ENCODE measurements at regions not wholly inside any gene's neighbourhood (a gene's known extent, or its start where the extent isn't known, plus 50 kb on each side); places are given as distances from the start of the nearest gene placed in this dataset.

GRCh38 chr13:107324416-107325204 is 756.7 kb upstream of the ARGLU1 start:
- H3K27me3 ChIP-seq (ENCODE audit: control insufficient read depth in 2 of 2, insufficient read depth in 1 of 2, low read length in 1 of 2) = no peaks in the 10 kb centered on the region
- no peaks in the 10 kb centered on the region for H3K9me3 ChIP-seq (ENCODE audit: control insufficient read depth in 2 of 2, insufficient read depth in 1 of 2, low read length in 1 of 2)
- WGBS = 95% methylated on average over 2 of the region's 2 CpGs
- no peak for DNase-seq (ENCODE audit: low read depth in 6 of 9, low spot score in 9 of 9)
- H3K4me3 ChIP-seq (ENCODE audit: low read length in 2 of 2) = no peak overlapping the region
- no peak overlapping the region for H3K27ac ChIP-seq (ENCODE audit: low read depth in 1 of 2, low read length in 1 of 2)
- H3K36me3 ChIP-seq (ENCODE audit: control insufficient read depth in 2 of 2, insufficient read depth in 2 of 2, low read length in 1 of 2) = no peaks in the 10 kb centered on the region
- no peaks in the 10 kb centered on the region for H3K4me1 ChIP-seq (ENCODE audit: control insufficient read depth in 2 of 2, insufficient read depth in 2 of 2, low read length in 2 of 2)

- no peak overlapping the region for H3K4me3 ChIP-seq (ENCODE audit: low read length in 2 of 2)
- 94% methylated on average over 2 of the region's 2 CpGs for WGBS
Observed at GRCh38 chr13:107322228-107322627, 754.3 kb upstream of the ARGLU1 start.

GRCh38 chr13:107305178-107305577 is 737.2 kb upstream of the ARGLU1 start:
- H3K4me1 ChIP-seq (ENCODE audit: control insufficient read depth in 2 of 2, insufficient read depth in 2 of 2, low read length in 2 of 2) = no peaks in the 10 kb centered on the region
- H3K27me3 ChIP-seq (ENCODE audit: control insufficient read depth in 2 of 2, insufficient read depth in 1 of 2, low read length in 1 of 2) = no peaks in the 10 kb centered on the region
- no peaks in the 10 kb centered on the region for H3K36me3 ChIP-seq (ENCODE audit: control insufficient read depth in 2 of 2, insufficient read depth in 2 of 2, low read length in 1 of 2)
- no peak for DNase-seq (ENCODE audit: low read depth in 6 of 9, low spot score in 9 of 9)
- no peak overlapping the region for H3K27ac ChIP-seq (ENCODE audit: low read depth in 1 of 2, low read length in 1 of 2)
- H3K4me3 ChIP-seq (ENCODE audit: low read length in 2 of 2) = no peak overlapping the region
- 98% methylated on average over 1 of the region's 1 CpG for WGBS
- H3K9me3 ChIP-seq (ENCODE audit: control insufficient read depth in 2 of 2, insufficient read depth in 1 of 2, low read length in 1 of 2) = no peaks in the 10 kb centered on the region

More at GRCh38 chr13:107322228-107322627, 754.3 kb upstream of the ARGLU1 start:
- DNase-seq (ENCODE audit: low read depth in 6 of 9, low spot score in 9 of 9) = no peak
- no peaks in the 10 kb centered on the region for H3K9me3 ChIP-seq (ENCODE audit: control insufficient read depth in 2 of 2, insufficient read depth in 1 of 2, low read length in 1 of 2)
- H3K4me1 ChIP-seq (ENCODE audit: control insufficient read depth in 2 of 2, insufficient read depth in 2 of 2, low read length in 2 of 2) = no peaks in the 10 kb centered on the region
- H3K27ac ChIP-seq (ENCODE audit: low read depth in 1 of 2, low read length in 1 of 2) = no peak overlapping the region
- H3K36me3 ChIP-seq (ENCODE audit: control insufficient read depth in 2 of 2, insufficient read depth in 2 of 2, low read length in 1 of 2) = no peaks in the 10 kb centered on the region
- no peaks in the 10 kb centered on the region for H3K27me3 ChIP-seq (ENCODE audit: control insufficient read depth in 2 of 2, insufficient read depth in 1 of 2, low read length in 1 of 2)

GRCh38 chr13:107301724-107302374 is 733.9 kb upstream of the ARGLU1 start:
- WGBS = 83% methylated on average over 4 of the region's 4 CpGs

GRCh38 chr13:107299717-107300116 is 731.8 kb upstream of the ARGLU1 start:
- Histone ChIP-seq H3K36me3 (ENCODE audit: control insufficient read depth in 2 of 2, insufficient read depth in 2 of 2, low read length in 1 of 2) (no peaks in the 10 kb centered on the region), H3K27me3 (ENCODE audit: control insufficient read depth in 2 of 2, insufficient read depth in 1 of 2, low read length in 1 of 2) (no peaks in the 10 kb centered on the region), H3K27ac (ENCODE audit: low read depth in 1 of 2, low read length in 1 of 2) (no peak overlapping the region), H3K4me3 (ENCODE audit: low read length in 2 of 2) (no peak overlapping the region), H3K4me1 (ENCODE audit: control insufficient read depth in 2 of 2, insufficient read depth in 2 of 2, low read length in 2 of 2) (no peaks in the 10 kb centered on the region), H3K9me3 (ENCODE audit: control insufficient read depth in 2 of 2, insufficient read depth in 1 of 2, low read length in 1 of 2) (no peaks in the 10 kb centered on the region)
- DNase-seq (ENCODE audit: low read depth in 6 of 9, low spot score in 9 of 9) = no peak
- WGBS = 76% methylated on average over 5 of the region's 5 CpGs

More at GRCh38 chr13:107301724-107302374, 733.9 kb upstream of the ARGLU1 start:
- Histone ChIP-seq H3K9me3 (ENCODE audit: control insufficient read depth in 2 of 2, insufficient read depth in 1 of 2, low read length in 1 of 2) (no peaks in the 10 kb centered on the region), H3K27me3 (ENCODE audit: control insufficient read depth in 2 of 2, insufficient read depth in 1 of 2, low read length in 1 of 2) (no peaks in the 10 kb centered on the region), H3K4me3 (ENCODE audit: low read length in 2 of 2) (no peak overlapping the region), H3K36me3 (ENCODE audit: control insufficient read depth in 2 of 2, insufficient read depth in 2 of 2, low read length in 1 of 2) (no peaks in the 10 kb centered on the region), H3K27ac (ENCODE audit: low read depth in 1 of 2, low read length in 1 of 2) (no peak overlapping the region), H3K4me1 (ENCODE audit: control insufficient read depth in 2 of 2, insufficient read depth in 2 of 2, low read length in 2 of 2) (no peaks in the 10 kb centered on the region)
- no peak for DNase-seq (ENCODE audit: low read depth in 6 of 9, low spot score in 9 of 9)

- no peaks in the 10 kb centered on the region for H3K36me3 ChIP-seq (ENCODE audit: control insufficient read depth in 2 of 2, insufficient read depth in 2 of 2, low read length in 1 of 2)
- 84% methylated on average over 4 of the region's 4 CpGs for WGBS
Observed at GRCh38 chr13:107296804-107297203, 728.9 kb upstream of the ARGLU1 start.

GRCh38 chr13:107295416-107296140 is 727.6 kb upstream of the ARGLU1 start:
- no peak overlapping the region for H3K27ac ChIP-seq (ENCODE audit: low read depth in 1 of 2, low read length in 1 of 2)
- H3K4me3 ChIP-seq (ENCODE audit: low read length in 2 of 2) = no peak overlapping the region
- H3K9me3 ChIP-seq (ENCODE audit: control insufficient read depth in 2 of 2, insufficient read depth in 1 of 2, low read length in 1 of 2) = no peaks in the 10 kb centered on the region
- DNase-seq (ENCODE audit: low read depth in 6 of 9, low spot score in 9 of 9) = no peak
- WGBS = 84% methylated on average over 2 of the region's 2 CpGs
- H3K27me3 ChIP-seq (ENCODE audit: control insufficient read depth in 2 of 2, insufficient read depth in 1 of 2, low read length in 1 of 2) = no peaks in the 10 kb centered on the region
- H3K4me1 ChIP-seq (ENCODE audit: control insufficient read depth in 2 of 2, insufficient read depth in 2 of 2, low read length in 2 of 2) = no peaks in the 10 kb centered on the region
- H3K36me3 ChIP-seq (ENCODE audit: control insufficient read depth in 2 of 2, insufficient read depth in 2 of 2, low read length in 1 of 2) = no peaks in the 10 kb centered on the region

More at GRCh38 chr13:107296804-107297203, 728.9 kb upstream of the ARGLU1 start:
- no peak overlapping the region for H3K4me3 ChIP-seq (ENCODE audit: low read length in 2 of 2)
- H3K27me3 ChIP-seq (ENCODE audit: control insufficient read depth in 2 of 2, insufficient read depth in 1 of 2, low read length in 1 of 2) = no peaks in the 10 kb centered on the region
- H3K27ac ChIP-seq (ENCODE audit: low read depth in 1 of 2, low read length in 1 of 2) = no peak overlapping the region
- H3K9me3 ChIP-seq (ENCODE audit: control insufficient read depth in 2 of 2, insufficient read depth in 1 of 2, low read length in 1 of 2) = no peaks in the 10 kb centered on the region
- DNase-seq (ENCODE audit: low read depth in 6 of 9, low spot score in 9 of 9) = no peak
- no peaks in the 10 kb centered on the region for H3K4me1 ChIP-seq (ENCODE audit: control insufficient read depth in 2 of 2, insufficient read depth in 2 of 2, low read length in 2 of 2)

- no peaks in the 10 kb centered on the region for H3K4me1 ChIP-seq (ENCODE audit: control insufficient read depth in 2 of 2, insufficient read depth in 2 of 2, low read length in 2 of 2)
- no peaks in the 10 kb centered on the region for H3K9me3 ChIP-seq (ENCODE audit: control insufficient read depth in 2 of 2, insufficient read depth in 1 of 2, low read length in 1 of 2)
- no peak overlapping the region for H3K4me3 ChIP-seq (ENCODE audit: low read length in 2 of 2)
- no peaks in the 10 kb centered on the region for H3K27me3 ChIP-seq (ENCODE audit: control insufficient read depth in 2 of 2, insufficient read depth in 1 of 2, low read length in 1 of 2)
- WGBS = 89% methylated on average over 3 of the region's 3 CpGs
- no peak overlapping the region for H3K27ac ChIP-seq (ENCODE audit: low read depth in 1 of 2, low read length in 1 of 2)
- H3K36me3 ChIP-seq (ENCODE audit: control insufficient read depth in 2 of 2, insufficient read depth in 2 of 2, low read length in 1 of 2) = no peaks in the 10 kb centered on the region
- DNase-seq (ENCODE audit: low read depth in 6 of 9, low spot score in 9 of 9) = no peak
Observed at GRCh38 chr13:107293924-107294323, 726.0 kb upstream of the ARGLU1 start.

GRCh38 chr13:107291875-107292274 is 723.9 kb upstream of the ARGLU1 start:
- H3K36me3 ChIP-seq (ENCODE audit: control insufficient read depth in 2 of 2, insufficient read depth in 2 of 2, low read length in 1 of 2) = no peaks in the 10 kb centered on the region
- H3K4me1 ChIP-seq (ENCODE audit: control insufficient read depth in 2 of 2, insufficient read depth in 2 of 2, low read length in 2 of 2) = no peaks in the 10 kb centered on the region
- H3K27me3 ChIP-seq (ENCODE audit: control insufficient read depth in 2 of 2, insufficient read depth in 1 of 2, low read length in 1 of 2) = no peaks in the 10 kb centered on the region
- H3K9me3 ChIP-seq (ENCODE audit: control insufficient read depth in 2 of 2, insufficient read depth in 1 of 2, low read length in 1 of 2) = peaks cover 0 to 4% of the 10 kb centered on the region in 2 donors
- H3K4me3 ChIP-seq (ENCODE audit: low read length in 2 of 2) = no peak overlapping the region
- no peak overlapping the region for H3K27ac ChIP-seq (ENCODE audit: low read depth in 1 of 2, low read length in 1 of 2)
- DNase-seq (ENCODE audit: low read depth in 6 of 9, low spot score in 9 of 9) = no peak
